GM18507 (cell line): ENCODE measurements at regions not wholly inside any gene's neighbourhood (a gene's known extent, or its start where the extent isn't known, plus 50 kb on each side); places are given as distances from the start of the nearest gene placed in this dataset.

Experiments
- DNase-seq: peaks from one replicate; pipeline ENCODE4 v3.0.0; 2011; ENCODE audit warnings: low read depth; ENCODE audit not compliant: insufficient read length; ENCODE audit errors: extremely low spot score
- FAIRE-seq: peaks from 2 replicates; lab custom pipeline; 2011; peaks lifted over from hg19 to GRCh38; lab: Jason Lieb, UNC

GRCh38 chr5:97876272-97876671 lies 693.2 kb upstream of the RIOK2 start:
- FAIRE-seq (no peak), DNase-seq (no peak)

DNA sequence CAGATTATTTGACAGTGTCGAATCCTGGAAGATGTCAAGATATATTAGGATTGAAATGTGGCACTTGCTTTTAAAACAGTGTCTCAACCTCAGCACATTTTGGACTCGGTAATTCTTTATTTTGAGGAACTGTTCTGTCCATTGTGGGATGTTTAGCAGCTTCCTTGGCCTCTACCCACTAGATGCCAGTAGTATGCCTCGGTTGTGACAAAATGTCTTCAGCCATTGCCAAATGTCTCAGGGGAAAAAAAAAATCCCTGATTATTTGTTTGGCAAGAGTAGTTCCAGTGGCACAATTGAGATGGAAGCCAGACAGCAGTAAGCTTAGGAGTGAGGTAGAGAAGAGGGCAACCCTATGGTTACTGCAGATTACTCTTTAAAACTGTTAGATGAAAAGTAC lies 694.5 kb upstream of the RIOK2 start:
- DNase-seq: no peak
- no peak for FAIRE-seq

DNA sequence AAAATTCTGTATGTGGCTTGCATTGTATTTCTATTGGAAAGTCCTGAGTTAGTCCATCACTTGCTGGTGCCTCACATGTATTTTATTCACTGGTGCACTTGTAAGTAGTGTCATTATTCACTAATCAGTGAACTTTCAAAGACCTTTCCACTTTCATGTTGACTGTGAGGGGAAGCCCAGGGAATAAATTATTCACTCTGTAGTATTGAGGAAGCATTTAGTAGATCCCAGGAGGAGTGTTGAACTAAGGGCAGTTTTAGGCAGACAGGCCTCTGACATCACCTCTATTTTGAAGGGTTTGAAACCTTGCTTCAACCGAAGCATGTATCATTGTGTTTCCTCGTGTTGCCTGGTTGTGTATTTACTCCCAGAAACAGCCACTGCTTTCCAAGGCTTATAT lies 705.4 kb upstream of the RIOK2 start:
- DNase-seq (peak; percentile 5), FAIRE-seq (peak; percentile 72)

DNA sequence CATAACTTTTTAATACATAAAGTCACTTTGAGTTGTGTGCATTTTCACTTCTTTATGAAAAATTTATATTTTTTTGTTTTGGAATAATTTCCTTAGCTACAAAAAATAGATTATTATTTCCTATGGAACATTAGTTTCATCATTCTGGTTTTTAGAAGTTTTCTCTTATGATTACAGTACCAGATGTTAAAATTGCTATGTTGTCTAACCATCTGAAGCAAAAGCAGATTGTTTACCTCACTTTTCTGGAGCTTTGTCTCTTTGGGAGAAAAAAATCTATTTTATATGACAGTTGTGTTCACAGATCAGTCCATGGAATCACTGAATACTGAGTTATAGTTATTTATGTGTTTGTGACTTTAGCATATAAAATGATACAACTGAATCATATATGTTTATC lies 708.9 kb upstream of the RIOK2 start:
- no peak for FAIRE-seq
- no peak for DNase-seq

DNA sequence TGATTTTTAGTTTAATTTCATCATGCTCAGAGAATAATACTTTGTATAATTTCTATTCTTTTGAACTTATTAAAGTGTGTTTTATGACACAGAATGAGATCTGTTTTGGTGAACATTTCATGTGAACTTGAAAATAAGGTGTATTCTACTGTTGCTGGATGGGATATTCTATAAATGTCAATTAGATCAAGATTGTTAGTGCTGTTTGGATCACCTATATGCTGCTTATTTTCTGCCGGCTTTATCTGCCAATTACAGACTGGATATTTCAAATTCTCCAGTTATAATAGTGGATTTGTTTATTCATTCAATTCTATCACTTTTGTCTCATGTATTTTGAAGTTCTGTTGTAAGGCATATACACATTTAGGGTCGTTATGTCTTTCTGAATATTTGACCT lies 720.7 kb upstream of the RIOK2 start:
- no peak for DNase-seq
- no peak for FAIRE-seq

GRCh38 chr5:97906135-97906534 lies 723.1 kb upstream of the RIOK2 start:
- no peak for DNase-seq
- no peak for FAIRE-seq

GRCh38 chr5:97907646-97908400 lies 724.8 kb upstream of the RIOK2 start:
- DNase-seq (no peak), FAIRE-seq (no peak)

DNA sequence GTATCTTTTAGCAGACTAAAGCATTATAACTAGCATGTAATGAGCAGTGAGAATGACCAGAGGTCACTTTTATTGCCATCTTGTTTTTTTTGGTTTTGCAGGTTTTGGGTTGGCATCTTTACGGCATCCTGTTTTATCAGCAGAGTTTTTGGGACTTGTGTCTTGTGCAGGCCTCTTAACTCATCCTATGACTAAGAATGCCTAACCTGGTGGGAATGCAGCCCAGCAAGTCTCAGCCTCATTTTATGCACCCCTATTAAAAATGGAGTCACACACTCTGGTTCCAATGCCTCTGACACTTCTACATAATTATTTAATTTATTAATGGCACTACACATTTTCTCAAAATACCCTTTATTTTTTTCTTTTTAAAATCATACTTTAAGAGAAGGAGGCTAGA lies 726.5 kb upstream of the RIOK2 start:
- DNase-seq (no peak), FAIRE-seq (no peak)

GRCh38 chr5:97914483-97914882 lies 731.4 kb upstream of the RIOK2 start:
- FAIRE-seq (no peak), DNase-seq (no peak)

- no peak for DNase-seq
- no peak for FAIRE-seq
Measured at GRCh38 chr5:97915106-97915505, 732.1 kb upstream of the RIOK2 start.

DNA sequence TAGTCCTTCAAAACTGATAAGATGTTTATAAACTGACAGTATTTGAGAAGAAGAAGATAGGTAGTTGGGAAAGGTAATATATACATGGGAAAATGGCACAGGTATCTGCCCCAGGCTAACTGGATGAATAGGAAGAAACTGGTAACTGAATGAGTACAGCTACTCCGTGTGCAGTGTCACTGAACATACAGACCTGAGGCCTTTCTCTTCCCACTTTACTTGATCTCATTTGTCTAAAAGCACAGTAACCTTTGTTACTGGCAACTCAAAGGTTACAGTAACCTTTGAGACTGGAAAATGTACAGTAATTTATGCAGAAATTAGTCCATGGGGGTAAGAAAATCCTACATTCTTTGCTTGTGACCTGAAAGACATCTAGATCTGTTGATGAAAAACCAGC lies 735.0 kb upstream of the RIOK2 start:
- FAIRE-seq: no peak

DNA sequence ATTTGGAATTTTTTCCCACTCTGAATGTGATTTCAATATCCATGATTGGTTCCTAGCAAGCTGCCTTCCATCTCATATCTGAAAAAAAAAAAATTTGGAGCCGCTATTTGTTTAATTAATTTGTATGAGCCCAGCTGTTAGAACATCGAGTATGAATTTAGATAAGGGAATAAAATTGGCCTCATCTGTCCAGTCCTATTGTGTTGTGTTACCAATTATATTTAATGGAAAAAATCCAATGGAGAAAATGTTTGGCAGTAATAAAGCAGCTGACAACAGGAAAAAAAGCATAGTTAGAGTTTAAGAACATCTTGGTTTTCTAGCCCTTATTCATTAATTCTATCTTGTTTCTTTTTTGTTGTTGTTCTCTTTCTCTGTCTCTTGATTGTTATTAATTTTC lies 735.6 kb upstream of the RIOK2 start:
- FAIRE-seq (no peak), DNase-seq (no peak)

More for the DNA sequence above, 735.0 kb upstream of the RIOK2 start:
- DNase-seq: no peak

DNA sequence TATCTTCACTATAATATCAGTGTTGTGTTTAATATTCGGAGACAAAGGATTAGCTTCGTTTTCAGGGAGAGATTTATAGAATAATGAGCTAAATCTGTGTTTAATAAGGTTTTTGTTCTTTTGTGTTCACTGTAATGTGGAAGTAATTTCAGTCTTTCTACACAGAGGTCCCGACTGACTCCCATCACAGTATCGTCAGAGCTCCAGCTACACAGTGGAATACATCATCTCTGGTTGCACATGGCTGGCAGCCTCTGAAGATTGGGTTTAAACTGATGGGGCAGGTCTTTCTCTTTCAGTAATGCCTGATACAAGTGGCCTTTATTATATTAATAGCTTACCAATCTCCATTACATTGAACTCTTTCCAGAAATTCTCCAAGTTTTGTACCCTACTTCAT lies 736.7 kb upstream of the RIOK2 start:
- DNase-seq: no peak

DNA sequence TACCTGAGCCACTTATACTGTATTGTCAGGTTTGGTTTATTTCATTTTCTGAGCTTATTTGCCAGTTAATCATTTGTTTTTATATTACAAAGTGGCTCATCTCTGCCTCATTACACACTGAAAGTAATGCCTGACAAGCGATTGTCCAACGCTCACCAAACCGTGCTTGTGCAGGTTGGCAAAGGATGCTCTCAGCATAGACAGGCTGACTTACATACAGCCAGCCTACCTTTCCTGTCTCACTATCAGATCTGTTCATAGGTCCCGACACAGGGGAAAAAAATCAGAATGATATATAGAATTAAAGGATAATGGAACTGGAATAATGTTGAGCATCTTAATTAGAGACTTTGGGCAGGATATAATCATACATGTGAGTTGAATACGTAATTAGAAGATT lies 739.7 kb upstream of the RIOK2 start:
- DNase-seq (no peak), FAIRE-seq (no peak)

More for the DNA sequence above, 736.7 kb upstream of the RIOK2 start:
- FAIRE-seq: no peak

GRCh38 chr5:97923496-97923895 lies 740.4 kb upstream of the RIOK2 start:
- FAIRE-seq: peak; percentile 67
- no peak for DNase-seq

DNA sequence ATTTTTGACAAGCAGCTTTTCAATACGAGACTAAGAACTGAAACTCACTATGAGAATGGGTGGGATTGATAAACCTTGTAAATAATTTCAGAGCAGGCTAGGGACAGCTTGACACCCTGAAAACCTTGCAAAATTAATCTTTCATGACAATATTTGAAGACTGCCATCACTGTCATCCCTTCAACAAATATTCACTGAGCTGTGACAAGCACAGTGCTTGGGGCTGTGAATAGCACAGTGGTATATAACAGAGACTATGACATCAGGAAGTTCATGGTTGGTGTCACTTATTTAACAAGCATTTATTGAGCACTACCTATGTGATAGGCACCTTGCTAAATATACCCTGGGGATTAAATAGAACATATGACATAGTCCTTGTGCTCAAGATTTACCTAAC lies 741.0 kb upstream of the RIOK2 start:
- no peak for DNase-seq
- FAIRE-seq: peak; percentile 9

DNA sequence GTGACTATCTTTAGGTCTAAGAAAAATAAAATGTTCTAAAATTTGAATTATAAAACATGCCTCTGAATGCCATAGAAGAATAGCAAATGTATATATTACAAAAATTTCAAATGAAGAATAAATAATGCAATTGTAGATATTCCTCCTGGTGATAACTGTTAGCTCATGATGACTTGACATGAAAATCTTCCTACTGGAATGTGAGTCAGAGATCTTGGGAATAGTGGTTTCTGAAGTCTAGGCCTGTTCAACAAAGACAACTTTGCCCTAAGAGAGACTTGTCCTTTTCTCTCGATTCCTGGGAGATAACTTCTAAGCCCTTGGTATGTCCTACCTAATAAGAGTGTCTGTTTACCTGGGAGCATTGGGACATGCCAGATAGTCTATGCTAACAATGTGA lies 746.3 kb upstream of the RIOK2 start:
- FAIRE-seq (no peak), DNase-seq (no peak)

- FAIRE-seq (no peak), DNase-seq (no peak)
Measured at GRCh38 chr5:97931829-97932228, 748.8 kb upstream of the RIOK2 start.

DNA sequence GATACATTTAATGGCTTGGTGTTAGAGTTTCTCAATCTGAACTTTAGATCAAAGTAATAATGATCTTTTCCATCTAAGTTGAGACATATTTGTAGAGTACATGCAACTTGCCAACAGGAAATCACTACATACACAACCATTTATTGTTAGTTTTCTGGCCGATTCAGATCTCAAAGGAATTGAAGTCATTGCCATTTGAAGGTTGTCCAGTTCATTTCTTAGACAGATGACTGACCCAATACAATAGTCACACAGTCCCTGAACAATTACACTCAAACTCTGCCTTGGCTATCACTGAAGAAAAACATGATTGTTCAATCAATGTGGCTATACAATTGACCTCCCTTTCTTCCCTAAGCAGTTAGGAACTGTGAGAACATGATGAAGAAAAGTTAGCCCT lies 753.2 kb upstream of the RIOK2 start:
- FAIRE-seq (no peak), DNase-seq (no peak)

DNA sequence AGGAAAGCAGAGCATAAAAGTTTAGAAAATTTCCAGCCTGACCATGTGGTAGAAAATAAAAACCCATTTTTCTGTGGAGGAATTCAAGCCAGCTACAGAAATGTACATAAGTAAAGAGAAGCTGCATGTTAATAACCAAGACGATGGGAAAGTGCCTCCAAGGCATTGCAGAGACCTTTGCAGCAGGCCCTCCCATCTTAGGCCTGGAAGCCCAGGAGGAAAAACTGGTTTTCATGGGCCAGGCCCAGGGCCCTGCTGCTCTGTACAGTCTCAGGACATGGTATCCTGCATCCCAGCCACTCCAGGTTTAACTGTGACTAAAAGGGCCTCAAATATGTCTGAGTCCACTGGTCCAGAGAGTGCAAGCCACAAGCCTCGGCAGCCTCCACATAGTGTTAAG lies 754.8 kb upstream of the RIOK2 start:
- FAIRE-seq: no peak

DNA sequence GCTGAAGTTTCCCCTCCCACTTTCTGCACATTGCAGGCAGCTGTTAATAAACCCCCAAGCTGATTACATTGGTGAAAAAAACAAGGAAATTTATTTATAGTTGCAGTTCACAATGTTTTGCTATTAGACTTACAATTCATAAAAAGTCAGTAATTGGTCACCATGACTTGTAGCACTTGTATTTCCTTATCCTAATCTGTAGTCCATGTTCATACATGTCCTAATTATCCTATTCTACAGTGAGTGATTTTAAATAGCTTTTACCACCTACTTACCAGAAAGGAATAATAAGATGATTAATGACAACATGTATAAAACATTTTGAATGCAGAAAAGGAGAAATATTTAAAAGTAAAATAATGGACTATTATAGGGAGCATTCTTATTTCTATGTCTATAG lies 760.0 kb upstream of the RIOK2 start:
- DNase-seq (no peak), FAIRE-seq (no peak)

More for the DNA sequence above, 754.8 kb upstream of the RIOK2 start:
- DNase-seq: no peak

DNA sequence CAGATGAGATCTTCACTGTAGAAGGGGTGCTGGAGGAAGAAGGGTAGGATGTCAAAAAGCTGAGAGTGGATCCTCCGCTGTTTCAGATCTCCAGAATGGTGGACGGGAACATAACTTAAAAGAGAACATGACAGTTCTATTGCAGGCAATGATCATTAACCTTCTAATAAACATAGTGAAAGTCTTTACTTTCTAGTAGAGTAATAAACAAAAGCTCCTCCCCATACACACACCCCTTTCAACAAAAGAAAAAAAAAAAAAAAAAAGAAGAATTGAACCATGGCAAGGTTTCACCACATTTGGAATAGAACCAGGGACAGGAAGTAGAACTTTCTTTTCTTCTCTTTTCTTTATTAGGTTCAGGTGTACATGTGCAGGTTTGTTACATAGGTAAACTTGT lies 768.1 kb upstream of the RIOK2 start:
- DNase-seq (no peak), FAIRE-seq (no peak)
